Neural progenitor cell (in vitro differentiated cells): ENCODE measurements at regions not wholly inside any gene's neighbourhood (a gene's known extent, or its start where the extent isn't known, plus 50 kb on each side); places are given as distances from the start of the nearest gene placed in this dataset.

ENCODE experiments used
- DNase-seq: peaks from one replicate; pipeline ENCODE4 v3.0.0-alpha.2; 2016; ENCODE audit warnings: low spot score
- H2AFZ ChIP-seq: fragments of 200-600 bp; sonication (generic); replicated peaks from 2 replicates; pipeline ENCODE4 v1.6.1; 2016; ENCODE audit warnings: antibody characterized with exemption
- H3F3A ChIP-seq: fragments of 200-600 bp; sonication (generic); 2 replicates; pipeline ENCODE4 v1.6.1; 2016; ENCODE audit warnings: antibody characterized with exemption, low read depth
- H3K27ac ChIP-seq: fragments of 200-600 bp; sonication (generic); 2 replicates; pipeline ENCODE4 v1.5.1; 2016; ENCODE audit warnings: mild to moderate bottlenecking
- H3K27me3 ChIP-seq: fragments of 200-600 bp; sonication (generic); 2 replicates; pipeline ENCODE4 v1.6.1; 2016; ENCODE audit warnings: mild to moderate bottlenecking, moderate library complexity
- H3K36me3 ChIP-seq: fragments of 200-600 bp; sonication (generic); 2 replicates; pipeline ENCODE4 v1.5.1; 2016
- H3K4me1 ChIP-seq: fragments of 200-600 bp; sonication (generic); 2 replicates; pipeline ENCODE4 v1.6.1; 2016; ENCODE audit warnings: mixed run types
- H3K4me2 ChIP-seq: fragments of 200-600 bp; sonication (generic); 2 replicates; pipeline ENCODE4 v1.6.1; 2016
- H3K4me3 ChIP-seq: fragments of 200-600 bp; sonication (generic); 2 replicates; pipeline ENCODE4 v1.5.1; 2016
- H3K79me2 ChIP-seq: fragments of 200-600 bp; sonication (generic); 2 replicates; pipeline ENCODE4 v1.6.1; 2016; ENCODE audit warnings: low read depth
- H3K9ac ChIP-seq: fragments of 200-600 bp; sonication (generic); 2 replicates; pipeline ENCODE4 v1.6.1; 2016
- H3K9me3 ChIP-seq: fragments of 200-600 bp; sonication (generic); 2 replicates; pipeline ENCODE4 v1.5.1; 2016; ENCODE audit warnings: low read depth
- H4K20me1 ChIP-seq: fragments of 200-600 bp; sonication (generic); 2 replicates; pipeline ENCODE4 v1.6.1; 2016; ENCODE audit warnings: low read depth
- H3K27ac Mint-ChIP-seq: 3 replicates; pipeline ENCODE4 v1.8.0; 2021; ENCODE audit warnings: mixed read lengths
- H3K27me3 Mint-ChIP-seq: 2 replicates; pipeline ENCODE4 v1.8.0; 2022; ENCODE audit warnings: low read depth, mild to moderate bottlenecking, inconsistent platforms, moderate library complexity, mixed read lengths; ENCODE audit not compliant: insufficient read depth
- H3K36me3 Mint-ChIP-seq: 3 replicates; pipeline ENCODE4 v1.8.0; 2021; ENCODE audit warnings: mixed read lengths
- H3K4me1 Mint-ChIP-seq: 3 replicates; pipeline ENCODE4 v1.8.0; 2021; ENCODE audit warnings: mixed read lengths
- H3K4me3 Mint-ChIP-seq: 3 replicates; pipeline ENCODE4 v1.8.0; 2021; ENCODE audit warnings: mild to moderate bottlenecking, moderate library complexity, mixed read lengths
- H3K9me3 Mint-ChIP-seq: 3 replicates; pipeline ENCODE4 v1.8.0; 2020; ENCODE audit warnings: mixed read lengths
- CTCF ChIP-seq: fragments of 200-600 bp; sonication (generic); IDR thresholded peaks from 2 replicates; pipeline ENCODE4 v1.5.1; 2017; ENCODE audit warnings: antibody characterized with exemption, mild to moderate bottlenecking
- EZH2 ChIP-seq: fragments of 200-600 bp; sonication (generic); IDR thresholded peaks from 2 replicates; pipeline ENCODE4 v1.6.1; 2017; ENCODE audit warnings: antibody characterized with exemption, mild to moderate bottlenecking, moderate library complexity
- EZH2phosphoT487 ChIP-seq: fragments of 200-600 bp; sonication (generic); IDR thresholded peaks from 2 replicates; pipeline ENCODE4 v1.6.1; 2017; ENCODE audit warnings: antibody characterized with exemption

DNA sequence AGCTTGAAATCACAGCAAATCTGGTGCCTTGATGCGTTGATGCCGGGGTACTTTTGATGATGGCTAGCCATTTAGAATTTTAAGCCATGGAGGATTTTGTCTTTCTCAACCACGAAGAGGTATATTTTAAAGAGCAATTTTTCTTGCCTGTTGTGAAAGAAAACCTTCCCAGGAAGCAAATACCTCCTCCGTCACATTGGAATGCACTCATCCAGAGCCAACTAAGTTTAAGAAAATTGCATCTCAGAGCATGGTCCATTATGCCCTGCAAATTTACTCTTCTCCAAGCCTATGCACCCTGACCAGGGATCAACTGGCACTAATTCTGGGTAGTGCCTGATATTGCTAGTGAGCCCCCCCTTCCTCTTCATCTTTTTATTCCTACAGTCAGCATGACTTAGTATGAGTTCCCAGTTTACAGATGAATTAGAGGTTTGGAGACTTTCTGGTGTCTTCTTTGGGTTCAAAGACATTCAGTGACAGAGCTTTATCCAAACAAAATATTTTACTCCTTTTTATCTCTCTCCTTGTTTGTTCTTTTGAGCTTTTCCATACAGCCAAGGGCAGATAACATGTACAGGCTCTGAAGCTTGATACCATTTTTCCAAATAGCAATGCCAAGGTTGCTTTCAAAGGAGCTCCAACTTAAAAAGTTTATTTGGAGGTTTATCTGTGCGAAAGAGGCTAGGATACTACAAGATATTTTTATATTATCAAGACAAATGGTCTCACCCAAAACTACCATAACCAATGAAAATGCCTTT is 56.6 kb upstream of the ANK3 start:
- no peaks in the 10 kb centered on the region for H3K79me2 ChIP-seq
- Mint-ChIP-seq H3K9me3 (no peaks in the 10 kb centered on the region), H3K27me3 (no peaks in the 10 kb centered on the region), H3K27ac (no peak overlapping the region), H3K36me3 (no peaks in the 10 kb centered on the region), H3K4me3 (no peak overlapping the region), H3K4me1 (peaks cover 24% of the 10 kb centered on the region)
- H3K36me3 ChIP-seq, result no peaks in the 10 kb centered on the region
- H3K27me3 ChIP-seq, result no peaks in the 10 kb centered on the region
- H4K20me1 ChIP-seq, result no peaks in the 10 kb centered on the region
- no peak overlapping the region for H3K27ac ChIP-seq
- no peak overlapping the region for H3K9ac ChIP-seq
- peak overlapping the region; percentile 54 for H2AFZ ChIP-seq
- no peak overlapping the region for H3K4me2 ChIP-seq
- H3K4me1 ChIP-seq, result peaks cover 4% of the 10 kb centered on the region
- H3F3A ChIP-seq, result no peaks in the 10 kb centered on the region
- H3K4me3 ChIP-seq, result no peak overlapping the region
- H3K9me3 ChIP-seq, result no peaks in the 10 kb centered on the region
- no peak for DNase-seq
- TF ChIP-seq CTCF, result no peak
- TF ChIP-seq EZH2, result no peak
- no peak for TF ChIP-seq EZH2phosphoT487

DNA sequence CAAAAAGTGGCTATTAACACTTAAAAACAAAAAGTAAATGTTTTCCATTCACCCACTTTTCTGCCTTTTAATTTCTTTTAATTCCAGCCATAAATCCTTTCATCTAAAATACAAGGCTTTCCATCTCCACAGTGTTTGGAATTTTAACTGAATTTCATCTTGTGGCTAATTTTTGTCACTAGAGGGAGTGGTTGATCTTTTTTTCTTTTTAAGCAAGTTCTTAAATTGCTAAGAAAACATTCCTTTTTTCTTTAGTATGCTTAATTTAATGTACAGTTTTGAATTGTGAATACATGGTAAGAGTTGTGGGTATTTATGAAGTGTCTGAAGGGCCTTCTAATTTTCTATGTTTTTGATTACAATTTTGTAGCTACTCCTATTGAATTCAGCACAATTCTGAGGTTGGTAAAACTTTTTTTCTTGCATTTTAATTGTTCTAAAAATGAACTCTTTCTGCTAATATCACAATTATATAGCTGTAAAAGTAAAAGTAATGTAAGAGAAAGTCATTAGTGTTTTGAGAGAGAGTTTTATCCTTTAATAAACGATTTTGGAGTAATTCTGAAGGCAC is 54.9 kb upstream of the ANK3 start:
- DNase-seq, result peak; percentile 12
- H3K27me3 Mint-ChIP-seq, result no peaks in the 10 kb centered on the region
- no peaks in the 10 kb centered on the region for H3F3A ChIP-seq

GRCh38 chr10:60443346-60443745 is 53.7 kb upstream of the ANK3 start:
- DNase-seq, result no peak
- no peak overlapping the region for H3K4me3 ChIP-seq
- Mint-ChIP-seq H3K27me3 (no peaks in the 10 kb centered on the region), H3K27ac (no peak overlapping the region), H3K4me1 (peaks cover 19% of the 10 kb centered on the region), H3K9me3 (no peaks in the 10 kb centered on the region), H3K36me3 (no peaks in the 10 kb centered on the region), H3K4me3 (no peak overlapping the region)
- H3K9ac ChIP-seq, result no peak overlapping the region
- H3K9me3 ChIP-seq, result no peaks in the 10 kb centered on the region
- no peaks in the 10 kb centered on the region for H3F3A ChIP-seq
- H3K4me2 ChIP-seq, result no peak overlapping the region
- H3K27ac ChIP-seq, result no peak overlapping the region
- no peaks in the 10 kb centered on the region for H3K36me3 ChIP-seq
- H3K79me2 ChIP-seq, result no peaks in the 10 kb centered on the region
- no peaks in the 10 kb centered on the region for H4K20me1 ChIP-seq
- H3K27me3 ChIP-seq, result no peaks in the 10 kb centered on the region
- TF ChIP-seq EZH2phosphoT487, result no peak
- TF ChIP-seq CTCF, result no peak
- TF ChIP-seq EZH2, result no peak
- peak overlapping the region; percentile 17 for H2AFZ ChIP-seq
- H3K4me1 ChIP-seq, result peaks cover 4% of the 10 kb centered on the region

More for the DNA sequence above, 54.9 kb upstream of the ANK3 start:
- no peaks in the 10 kb centered on the region for H4K20me1 ChIP-seq
- H3K27ac ChIP-seq, result no peak overlapping the region
- Mint-ChIP-seq H3K27ac (no peak overlapping the region), H3K36me3 (no peaks in the 10 kb centered on the region), H3K4me3 (no peak overlapping the region), H3K4me1 (peaks cover 24% of the 10 kb centered on the region), H3K9me3 (no peaks in the 10 kb centered on the region)
- no peak overlapping the region for H2AFZ ChIP-seq
- no peaks in the 10 kb centered on the region for H3K27me3 ChIP-seq
- H3K9ac ChIP-seq, result no peak overlapping the region
- no peaks in the 10 kb centered on the region for H3K79me2 ChIP-seq
- H3K4me2 ChIP-seq, result no peak overlapping the region
- peak; percentile 78 for TF ChIP-seq CTCF
- no peak for TF ChIP-seq EZH2
- H3K4me1 ChIP-seq, result peaks cover 4% of the 10 kb centered on the region
- no peaks in the 10 kb centered on the region for H3K9me3 ChIP-seq
- H3K4me3 ChIP-seq, result no peak overlapping the region
- no peaks in the 10 kb centered on the region for H3K36me3 ChIP-seq
